H1 (cell line): ENCODE measurements at regions not wholly inside any gene's neighbourhood (a gene's known extent, or its start where the extent isn't known, plus 50 kb on each side); places are given as distances from the start of the nearest gene placed in this dataset.

Source experiments
- JUN ChIP-seq: IDR thresholded peaks from 2 replicates; pipeline ENCODE4 v1.6.1; 2011; ENCODE audit warnings: low read depth, mild to moderate bottlenecking, improper control_type of control experiment, low read length
- SAP30 ChIP-seq: fragments of 300-600 bp; sonication (generic); IDR thresholded peaks from 2 replicates; pipeline ENCODE4 v1.7.1; 2012; ENCODE audit warnings: low read length, moderate library complexity, mild to moderate bottlenecking, inconsistent platforms; ENCODE audit not compliant: insufficient read depth, insufficient replicate concordance
- SUZ12 ChIP-seq: fragments of 200-600 bp; sonication (generic); IDR thresholded peaks from 2 replicates; pipeline ENCODE4 v1.6.1; 2012; ENCODE audit warnings: mild to moderate bottlenecking, inconsistent platforms, low read length, moderate library complexity, mixed read lengths

DNA sequence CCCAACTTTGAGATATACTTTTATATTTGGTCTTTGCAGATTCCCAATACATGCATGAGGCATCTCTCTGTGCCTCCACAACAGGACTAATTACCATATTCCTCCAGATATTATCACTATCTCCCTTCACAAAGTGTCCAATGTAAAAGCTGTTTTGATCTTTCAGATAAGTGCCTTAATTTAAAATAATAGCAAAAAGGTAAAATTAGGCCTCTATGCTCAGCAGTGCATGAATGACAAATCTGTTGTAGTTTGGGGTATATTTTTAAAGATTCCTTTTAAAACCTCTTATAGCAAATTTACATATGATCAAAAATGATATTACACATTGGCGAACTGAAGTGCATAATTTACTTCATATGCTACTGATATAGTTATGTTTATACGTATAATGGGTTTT lies 369.2 kb upstream of the CCNH start (continued):
- no peak for TF ChIP-seq SAP30
- TF ChIP-seq JUN, result no peak
- no peak for TF ChIP-seq SUZ12
